ENCODE measurements at regions not wholly inside any gene's neighbourhood (a gene's known extent, or its start where the extent isn't known, plus 50 kb on each side); places are given as distances from the start of the nearest gene placed in this dataset.

GRCh38 chrX:98448524-98448923 lies 1564.8 kb downstream of the RPA4 start:
- H3K9ac ChIP-seq (ENCODE audit: insufficient read length), result no peak overlapping the region
- TF ChIP-seq FOXP2 (optimal IDR thresholded peaks at IDR 0.05; ENCODE audit: control extremely low read depth, extremely low read length, insufficient read depth) (no peak), EZH2 (IDR thresholded peaks at IDR 0.05) (no peak), POLR2AphosphoS5 (IDR thresholded peaks at IDR 0.05; ENCODE audit: borderline replicate concordance, low read depth, low read length) (no peak)
- DNase-seq (ENCODE audit: low read depth, low spot score), result no peak

GRCh38 chrX:98452456-98452855 lies 1568.7 kb downstream of the RPA4 start:
- TF ChIP-seq EZH2 (IDR thresholded peaks at IDR 0.05) (no peak), FOXP2 (optimal IDR thresholded peaks at IDR 0.05; ENCODE audit: control extremely low read depth, extremely low read length, insufficient read depth) (no peak), POLR2AphosphoS5 (IDR thresholded peaks at IDR 0.05; ENCODE audit: borderline replicate concordance, low read depth, low read length) (no peak)
- H3K9me3 ChIP-seq (ENCODE audit: low read depth, low read length), result no peaks in the 10 kb centered on the region
- no peaks in the 10 kb centered on the region for H3K36me3 ChIP-seq (ENCODE audit: insufficient read depth, low read length)
- no peak for DNase-seq (ENCODE audit: low read depth, low spot score)
- no peak overlapping the region for H3K4me3 ChIP-seq
- H3K27ac ChIP-seq, result no peak overlapping the region
- no peak overlapping the region for H3K9ac ChIP-seq (ENCODE audit: insufficient read length)

More at GRCh38 chrX:98448524-98448923, 1564.8 kb downstream of the RPA4 start:
- Histone ChIP-seq H3K27ac (no peak overlapping the region), H3K4me3 (no peak overlapping the region), H3K9me3 (ENCODE audit: low read depth, low read length) (no peaks in the 10 kb centered on the region), H3K36me3 (ENCODE audit: insufficient read depth, low read length) (no peaks in the 10 kb centered on the region)

GRCh38 chrX:98459669-98460068 lies 1576.0 kb downstream of the RPA4 start:
- Histone ChIP-seq H3K9me3 (ENCODE audit: low read depth, low read length) (no peaks in the 10 kb centered on the region), H3K4me3 (no peak overlapping the region), H3K9ac (ENCODE audit: insufficient read length) (no peak overlapping the region), H3K27ac (no peak overlapping the region), H3K36me3 (ENCODE audit: insufficient read depth, low read length) (no peaks in the 10 kb centered on the region)
- no peak for DNase-seq (ENCODE audit: low read depth, low spot score)
- no peak for TF ChIP-seq POLR2AphosphoS5 (IDR thresholded peaks at IDR 0.05; ENCODE audit: borderline replicate concordance, low read depth, low read length)
- no peak for TF ChIP-seq EZH2 (IDR thresholded peaks at IDR 0.05)

GRCh38 chrX:98480606-98481005 lies 1596.9 kb downstream of the RPA4 start:
- DNase-seq (ENCODE audit: low read depth, low spot score), result no peak
- no peak overlapping the region for H3K27ac ChIP-seq
- no peak overlapping the region for H3K4me3 ChIP-seq
- H3K9me3 ChIP-seq (ENCODE audit: low read depth, low read length), result no peaks in the 10 kb centered on the region
- no peak overlapping the region for H3K9ac ChIP-seq (ENCODE audit: insufficient read length)
- no peaks in the 10 kb centered on the region for H3K36me3 ChIP-seq (ENCODE audit: insufficient read depth, low read length)
- TF ChIP-seq FOXP2 (optimal IDR thresholded peaks at IDR 0.05; ENCODE audit: control extremely low read depth, extremely low read length, insufficient read depth), result no peak
- no peak for TF ChIP-seq EZH2 (IDR thresholded peaks at IDR 0.05)
- no peak for TF ChIP-seq POLR2AphosphoS5 (IDR thresholded peaks at IDR 0.05; ENCODE audit: borderline replicate concordance, low read depth, low read length)

GRCh38 chrX:98481636-98482035 lies 1597.9 kb downstream of the RPA4 start:
- no peaks in the 10 kb centered on the region for H3K9me3 ChIP-seq (ENCODE audit: low read depth, low read length)
- no peak for TF ChIP-seq POLR2AphosphoS5 (IDR thresholded peaks at IDR 0.05; ENCODE audit: borderline replicate concordance, low read depth, low read length)
- TF ChIP-seq FOXP2 (optimal IDR thresholded peaks at IDR 0.05; ENCODE audit: control extremely low read depth, extremely low read length, insufficient read depth), result no peak
- TF ChIP-seq EZH2 (IDR thresholded peaks at IDR 0.05), result no peak

GRCh38 chrX:98490670-98491069 lies 1607.0 kb downstream of the RPA4 start:
- H3K36me3 ChIP-seq (ENCODE audit: insufficient read depth, low read length), result no peaks in the 10 kb centered on the region
- no peak overlapping the region for H3K9ac ChIP-seq (ENCODE audit: insufficient read length)
- TF ChIP-seq FOXP2 (optimal IDR thresholded peaks at IDR 0.05; ENCODE audit: control extremely low read depth, extremely low read length, insufficient read depth) (no peak), POLR2AphosphoS5 (IDR thresholded peaks at IDR 0.05; ENCODE audit: borderline replicate concordance, low read depth, low read length) (no peak), EZH2 (IDR thresholded peaks at IDR 0.05) (no peak)
- H3K27ac ChIP-seq, result no peak overlapping the region
- no peak overlapping the region for H3K4me3 ChIP-seq
- DNase-seq (ENCODE audit: low read depth, low spot score), result no peak
- no peaks in the 10 kb centered on the region for H3K9me3 ChIP-seq (ENCODE audit: low read depth, low read length)

More at GRCh38 chrX:98481636-98482035, 1597.9 kb downstream of the RPA4 start:
- H3K36me3 ChIP-seq (ENCODE audit: insufficient read depth, low read length), result no peaks in the 10 kb centered on the region
- no peak overlapping the region for H3K9ac ChIP-seq (ENCODE audit: insufficient read length)
- no peak overlapping the region for H3K27ac ChIP-seq
- H3K4me3 ChIP-seq, result no peak overlapping the region
- no peak for DNase-seq (ENCODE audit: low read depth, low spot score)

- Histone ChIP-seq H3K36me3 (ENCODE audit: insufficient read depth, low read length) (no peaks in the 10 kb centered on the region), H3K9ac (ENCODE audit: insufficient read length) (no peak overlapping the region), H3K4me3 (no peak overlapping the region), H3K27ac (no peak overlapping the region), H3K9me3 (ENCODE audit: low read depth, low read length) (no peaks in the 10 kb centered on the region)
- TF ChIP-seq EZH2 (IDR thresholded peaks at IDR 0.05), result no peak
- no peak for TF ChIP-seq POLR2AphosphoS5 (IDR thresholded peaks at IDR 0.05; ENCODE audit: borderline replicate concordance, low read depth, low read length)
- no peak for TF ChIP-seq FOXP2 (optimal IDR thresholded peaks at IDR 0.05; ENCODE audit: control extremely low read depth, extremely low read length, insufficient read depth)
- DNase-seq (ENCODE audit: low read depth, low spot score), result no peak
Observed at GRCh38 chrX:98501426-98501825, 1617.7 kb downstream of the RPA4 start.

- no peak overlapping the region for H3K27ac ChIP-seq
- H3K4me3 ChIP-seq, result no peak overlapping the region
- TF ChIP-seq EZH2 (IDR thresholded peaks at IDR 0.05) (no peak), FOXP2 (optimal IDR thresholded peaks at IDR 0.05; ENCODE audit: control extremely low read depth, extremely low read length, insufficient read depth) (no peak), POLR2AphosphoS5 (IDR thresholded peaks at IDR 0.05; ENCODE audit: borderline replicate concordance, low read depth, low read length) (no peak)
- H3K9me3 ChIP-seq (ENCODE audit: low read depth, low read length), result no peaks in the 10 kb centered on the region
- no peak for DNase-seq (ENCODE audit: low read depth, low spot score)
- H3K9ac ChIP-seq (ENCODE audit: insufficient read length), result no peak overlapping the region
- no peaks in the 10 kb centered on the region for H3K36me3 ChIP-seq (ENCODE audit: insufficient read depth, low read length)
Observed at GRCh38 chrX:98506907-98507306, 1623.2 kb downstream of the RPA4 start.

- DNase-seq (ENCODE audit: low read depth, low spot score), result no peak
- no peak overlapping the region for H3K27ac ChIP-seq
- H3K36me3 ChIP-seq (ENCODE audit: insufficient read depth, low read length), result no peaks in the 10 kb centered on the region
- no peak for TF ChIP-seq EZH2 (IDR thresholded peaks at IDR 0.05)
- TF ChIP-seq POLR2AphosphoS5 (IDR thresholded peaks at IDR 0.05; ENCODE audit: borderline replicate concordance, low read depth, low read length), result no peak
- TF ChIP-seq FOXP2 (optimal IDR thresholded peaks at IDR 0.05; ENCODE audit: control extremely low read depth, extremely low read length, insufficient read depth), result no peak
- H3K9ac ChIP-seq (ENCODE audit: insufficient read length), result no peak overlapping the region
- H3K4me3 ChIP-seq, result no peak overlapping the region
- H3K9me3 ChIP-seq (ENCODE audit: low read depth, low read length), result no peaks in the 10 kb centered on the region
Observed at GRCh38 chrX:98514032-98514431, 1630.3 kb downstream of the RPA4 start.
